Erythroblast (primary cell): ENCODE measurements at regions not wholly inside any gene's neighbourhood (a gene's known extent, or its start where the extent isn't known, plus 50 kb on each side); places are given as distances from the start of the nearest gene placed in this dataset.
"Not testable (repeated sequence)": the region's sequence is repeated elsewhere in the genome, so short reads cannot be mapped to it uniquely, and the experiment has no call there.

Experiments
- DNase-seq, 2 experiments: peaks; one replicate each; lab custom pipeline; 2025; lab: John Stamatoyannopoulos, UW
- GATA1 ChIP-seq: IDR thresholded peaks from 2 replicates; pipeline ENCODE4 v1.6.1; 2011; ENCODE audit warnings: low read depth, mild to moderate bottlenecking, control low read depth, low read length, moderate library complexity
- POLR2A ChIP-seq: IDR thresholded peaks from 2 replicates; pipeline ENCODE4 v1.6.1; 2011; ENCODE audit warnings: mild to moderate bottlenecking, low read length

- no peak for TF ChIP-seq POLR2A
- no peak for TF ChIP-seq GATA1
- DNase-seq: no peak
Observed at GRCh38 chr4:184279496-184280061, 61.9 kb upstream of the ENPP6 start.

GRCh38 chr4:184277769-184278168 is 60.1 kb upstream of the ENPP6 start:
- not testable (repeated sequence) for DNase-seq

- not testable (repeated sequence) for DNase-seq
Observed at GRCh38 chr4:184277010-184277409, 59.3 kb upstream of the ENPP6 start.

GRCh38 chr4:184276346-184276745 is 58.7 kb upstream of the ENPP6 start:
- not testable (repeated sequence) for DNase-seq

- no peak for DNase-seq
- TF ChIP-seq GATA1 (no peak), POLR2A (no peak)
Observed at GRCh38 chr4:184275766-184276165, 58.1 kb upstream of the ENPP6 start.

GRCh38 chr4:184274286-184274951 is 56.7 kb upstream of the ENPP6 start:
- DNase-seq: no peak
- no peak for TF ChIP-seq POLR2A
- no peak for TF ChIP-seq GATA1

GRCh38 chr4:184273166-184274147 is 55.8 kb upstream of the ENPP6 start:
- TF ChIP-seq POLR2A (no peak), GATA1 (no peak)
- no peak for DNase-seq

- no peak for TF ChIP-seq POLR2A
- TF ChIP-seq GATA1: no peak
- no peak for DNase-seq
Observed at GRCh38 chr4:184270808-184271413, 53.2 kb upstream of the ENPP6 start.

GRCh38 chr4:184269879-184270430 is 52.3 kb upstream of the ENPP6 start:
- TF ChIP-seq POLR2A (no peak), GATA1 (no peak)
- DNase-seq: peak in 1 of 2 experiments; percentile 20

GRCh38 chr4:184268584-184269160 is 51.0 kb upstream of the ENPP6 start:
- TF ChIP-seq POLR2A (peak; percentile 20), GATA1 (no peak)
- DNase-seq: peak; percentile 63 to 67

GRCh38 chr4:184267673-184268583 is 50.3 kb upstream of the ENPP6 start:
- TF ChIP-seq POLR2A (peak; percentile 59), GATA1 (no peak)
- peak; percentile 81 for DNase-seq
